ENCODE measurements at regions not wholly inside any gene's neighbourhood (a gene's known extent, or its start where the extent isn't known, plus 50 kb on each side); places are given as distances from the start of the nearest gene placed in this dataset.

GRCh38 chr9:16133556-16134227, 580.8 kb downstream of the CCDC171 start:
- no peak for FAIRE-seq

DNA sequence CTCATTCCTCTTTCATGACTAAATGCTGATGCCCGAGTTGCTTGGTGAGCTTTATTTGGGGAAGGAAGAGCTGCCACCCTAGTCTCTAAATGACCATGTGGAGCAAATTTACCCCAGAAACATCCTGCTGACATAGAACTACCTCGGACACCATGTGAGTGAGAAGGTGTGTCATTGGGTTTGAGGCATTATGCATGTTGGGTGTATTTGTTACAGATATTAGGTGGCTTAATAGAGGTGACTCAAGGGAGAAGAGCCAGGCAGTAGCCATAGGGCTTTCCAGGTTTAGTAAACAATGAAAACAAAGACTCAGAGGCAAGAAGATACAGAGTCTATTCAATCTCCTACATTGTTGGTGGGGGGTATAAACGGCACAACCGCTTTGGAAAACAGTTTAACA, 581.5 kb downstream of the CCDC171 start:
- FAIRE-seq = no peak

DNA sequence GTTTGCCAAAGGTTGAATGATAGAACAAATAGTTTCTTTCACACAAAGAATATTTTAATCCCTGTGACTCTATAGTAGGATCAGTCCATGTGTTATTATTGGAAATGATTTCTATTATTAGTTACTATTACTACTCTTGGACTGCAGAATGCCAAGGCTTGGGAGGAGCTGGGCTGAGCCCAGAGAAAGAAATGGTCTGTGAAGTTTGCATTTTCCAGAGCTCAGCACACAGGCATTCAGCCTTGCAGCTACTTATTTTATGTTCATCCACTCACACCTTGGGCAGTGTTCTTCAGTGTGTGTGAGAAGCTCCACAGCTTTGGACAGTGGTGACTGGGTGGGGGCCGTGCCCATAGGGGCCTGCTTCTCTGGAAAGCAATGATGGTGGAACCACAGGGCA, 583.1 kb downstream of the CCDC171 start:
- FAIRE-seq = no peak

DNA sequence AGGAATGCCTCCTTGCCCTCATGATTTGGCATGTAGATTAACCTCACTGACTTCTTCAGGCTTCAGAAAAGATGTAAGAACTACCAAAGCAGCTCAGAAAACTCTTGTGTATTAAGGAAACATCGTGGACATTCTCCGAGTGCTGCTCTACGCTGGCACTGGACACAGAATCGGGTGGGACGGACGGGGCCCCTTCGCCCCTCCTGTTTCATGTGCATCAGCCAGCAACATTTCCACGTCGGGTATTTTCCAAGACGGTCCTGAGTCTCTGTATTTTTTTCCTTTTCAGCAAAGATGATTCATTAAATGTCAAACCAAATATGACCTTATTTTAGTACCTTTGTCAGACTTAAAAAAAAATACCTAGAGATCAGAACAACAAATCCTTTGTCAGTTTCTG, 583.6 kb downstream of the CCDC171 start:
- FAIRE-seq = no peak

- FAIRE-seq = no peak
Measured at GRCh38 chr9:16136961-16137360, 584.1 kb downstream of the CCDC171 start.

GRCh38 chr9:16138561-16139491, 586.0 kb downstream of the CCDC171 start:
- no peak for FAIRE-seq

- FAIRE-seq = no peak
Measured at GRCh38 chr9:16139774-16140173, 586.9 kb downstream of the CCDC171 start.

- FAIRE-seq = no peak
Measured at GRCh38 chr9:16143310-16143709, 590.5 kb downstream of the CCDC171 start.

DNA sequence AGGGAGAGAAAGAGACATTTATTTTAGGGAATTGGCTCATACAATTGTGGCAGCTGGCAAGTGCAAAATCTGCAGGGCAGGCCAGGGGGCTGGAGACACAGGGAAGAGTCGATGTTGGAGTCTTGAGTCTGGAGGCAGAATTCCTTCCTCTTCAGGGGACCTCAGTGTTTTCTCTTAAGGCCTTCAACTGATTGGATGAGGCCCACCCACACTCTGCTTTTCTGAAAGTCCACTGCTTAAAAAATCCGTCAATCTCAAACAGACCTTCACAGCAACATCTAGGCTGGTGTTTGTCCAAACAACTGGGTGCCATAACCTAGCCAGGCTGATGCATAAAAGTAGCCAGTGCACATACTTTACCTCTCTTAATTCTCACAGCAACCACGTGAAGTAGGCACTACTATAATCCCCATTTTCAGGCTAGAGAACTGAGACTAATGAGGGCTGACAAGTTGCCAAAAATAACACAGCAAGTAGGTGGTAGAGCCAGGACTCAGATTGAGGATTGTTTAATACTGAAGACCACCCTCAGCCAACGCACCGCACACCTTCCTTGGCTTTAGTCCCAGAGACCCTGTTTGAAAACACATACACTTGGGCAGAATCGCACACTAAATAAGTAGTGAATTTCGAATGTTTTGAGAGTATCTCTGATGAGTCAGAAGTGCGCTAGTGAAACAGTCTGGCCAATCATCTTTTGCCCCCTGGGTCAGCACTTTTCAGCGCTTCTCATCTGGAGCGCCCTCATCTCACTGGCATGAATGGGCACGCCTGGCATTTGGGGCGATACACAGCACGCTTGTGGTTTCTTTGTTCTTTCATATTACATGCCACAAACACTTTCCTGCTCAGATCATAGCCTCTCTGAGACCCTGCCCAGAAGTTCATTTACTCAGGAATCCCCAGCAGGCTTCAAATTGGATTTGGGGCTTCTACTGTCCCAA, 591.4 kb downstream of the CCDC171 start:
- FAIRE-seq = no peak

DNA sequence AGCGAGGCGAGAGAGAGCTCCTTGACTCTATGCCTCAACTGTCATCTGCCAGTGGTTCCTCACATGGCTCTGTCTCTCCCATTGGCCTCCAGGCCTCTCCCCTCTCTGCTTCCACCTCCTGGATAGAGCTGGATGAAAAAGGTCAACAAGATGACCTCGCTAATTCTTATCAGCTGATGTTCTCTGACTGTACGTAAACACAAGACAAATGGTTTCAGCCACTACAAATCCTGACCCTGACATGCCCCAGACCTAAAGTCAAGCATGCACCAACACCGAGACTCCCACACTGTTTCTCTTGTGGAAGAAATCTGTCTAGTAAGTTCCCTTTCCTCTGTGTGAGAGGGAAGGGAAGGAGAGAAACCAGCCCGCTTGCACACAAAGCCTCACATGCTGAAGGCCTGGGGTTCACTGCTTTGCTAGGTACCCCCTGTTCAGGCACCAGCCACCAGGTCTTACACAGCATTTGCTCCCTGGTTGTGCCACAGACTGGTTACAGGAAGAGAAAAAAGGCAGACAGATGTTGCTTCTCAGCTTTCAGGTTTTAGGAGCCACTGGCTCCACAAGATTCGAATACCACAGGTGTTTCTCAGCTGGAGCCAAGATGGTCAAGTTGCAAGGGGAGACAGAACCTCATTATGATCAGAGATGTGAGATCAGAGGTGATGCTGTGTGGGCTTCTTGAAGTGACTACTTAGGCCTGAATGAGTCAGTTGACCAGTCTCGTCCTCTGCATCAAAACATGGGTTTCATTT, 592.5 kb downstream of the CCDC171 start:
- FAIRE-seq = no peak

DNA sequence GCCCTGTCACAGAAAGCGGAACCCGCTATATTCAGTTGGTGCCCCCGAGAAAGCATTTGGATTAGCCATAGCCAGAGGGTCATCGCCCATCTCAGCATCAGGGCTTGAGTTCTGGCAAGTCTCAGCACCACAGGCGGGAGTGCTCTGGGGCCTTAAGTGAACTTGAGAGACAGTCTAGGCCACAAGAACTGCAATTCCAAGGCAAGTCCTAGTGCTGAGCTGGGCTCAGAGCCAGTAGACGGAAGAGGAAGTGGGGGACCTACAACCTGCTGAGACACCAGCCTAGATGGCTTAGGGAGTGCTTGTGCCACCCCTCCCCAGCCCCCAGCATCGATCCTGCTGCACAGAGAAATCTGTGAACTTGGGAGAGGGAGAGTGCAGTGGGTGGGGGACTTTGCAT, 594.9 kb downstream of the CCDC171 start:
- FAIRE-seq = no peak

GRCh38 chr9:16150501-16150900, 597.7 kb downstream of the CCDC171 start:
- no peak for FAIRE-seq

GRCh38 chr9:16150938-16151650, 598.3 kb downstream of the CCDC171 start:
- no peak for FAIRE-seq

- no peak for FAIRE-seq
Measured at GRCh38 chr9:16152276-16153101, 599.6 kb downstream of the CCDC171 start.

GRCh38 chr9:16153221-16153620, 600.4 kb downstream of the CCDC171 start:
- no peak for FAIRE-seq

GRCh38 chr9:16153741-16154140, 600.9 kb downstream of the CCDC171 start:
- FAIRE-seq = no peak

DNA sequence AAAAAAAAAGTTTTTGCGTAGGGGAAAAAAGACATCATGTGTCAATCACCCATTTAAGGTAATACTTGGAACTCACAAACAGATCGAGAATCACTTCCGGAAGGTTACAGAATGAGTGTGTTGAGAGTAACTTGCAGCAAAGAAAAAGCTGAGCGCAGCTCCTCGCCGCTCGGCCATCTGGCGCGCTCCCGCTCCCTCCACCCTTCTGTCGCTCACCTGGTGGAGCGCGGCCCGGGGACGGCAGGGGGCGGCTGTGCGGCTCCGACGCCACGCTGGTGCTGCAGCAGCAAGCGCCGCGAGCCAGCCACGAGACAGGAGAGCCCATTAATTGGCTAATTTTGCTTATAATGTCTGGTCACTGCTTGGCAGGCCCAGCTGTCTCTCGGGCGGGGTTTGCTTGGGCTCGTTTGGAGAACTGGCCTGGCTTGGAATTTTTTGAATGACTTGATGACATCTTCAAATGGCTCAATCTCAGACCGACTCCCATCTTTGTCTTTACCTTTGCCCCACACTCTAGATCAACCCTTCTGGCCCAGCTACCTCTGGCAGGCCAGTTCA, 601.8 kb downstream of the CCDC171 start:
- FAIRE-seq = no peak

DNA sequence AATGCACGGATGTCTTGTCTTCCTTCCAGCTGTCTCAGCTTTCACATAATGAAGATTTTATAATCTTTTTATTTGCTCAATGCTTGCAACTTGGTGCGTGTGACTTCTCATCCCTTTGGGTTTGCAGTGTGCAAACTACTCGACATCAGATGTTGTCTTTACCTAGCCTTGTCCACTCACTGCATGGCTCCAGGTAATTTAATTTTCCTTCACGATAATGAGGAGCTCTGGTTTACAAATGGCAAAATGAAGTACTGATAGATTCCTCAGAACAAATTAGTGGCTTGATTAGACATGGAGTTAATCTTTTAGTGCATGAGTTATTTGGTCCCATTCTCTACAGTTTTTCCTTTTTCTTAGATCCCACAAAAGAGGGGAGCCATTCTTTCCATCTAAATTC, 603.0 kb downstream of the CCDC171 start:
- FAIRE-seq = no peak

DNA sequence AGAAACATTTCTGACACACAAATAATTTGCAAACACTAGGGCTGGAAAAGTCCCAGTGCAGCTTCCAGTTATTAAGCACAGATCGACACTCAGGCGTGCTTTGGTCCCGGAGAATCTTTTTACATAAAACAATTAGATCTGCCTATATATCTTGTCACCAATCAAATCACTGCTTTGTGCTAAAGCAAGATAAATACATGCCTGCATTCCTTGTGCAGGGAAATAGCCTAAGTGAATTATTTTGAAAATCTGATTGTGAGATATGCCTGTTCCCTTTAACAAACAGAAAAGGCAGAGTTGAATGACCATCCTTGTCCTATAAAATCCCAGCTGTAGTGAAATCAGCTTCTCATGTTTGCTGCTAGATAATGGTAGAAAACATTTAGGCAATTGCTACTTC, 604.4 kb downstream of the CCDC171 start:
- no peak for FAIRE-seq

- no peak for FAIRE-seq
Measured at GRCh38 chr9:16157651-16158050, 604.8 kb downstream of the CCDC171 start.
